PC-9 (cell line): ENCODE measurements at regions not wholly inside any gene's neighbourhood (a gene's known extent, or its start where the extent isn't known, plus 50 kb on each side); places are given as distances from the start of the nearest gene placed in this dataset.

Experiments
- BruUV-seq: library from RNA; stranded (reverse); fragments of 400-500 nt; replicated peaks from 2 replicates; lab custom pipeline; 2021; lab: Mats Ljungman, UMichigan
- CTCF ChIA-PET: fragments of 300-600 bp; sonication (Branson Sonifier 250); formaldehyde crosslinking; loops from one replicate; lab custom pipeline; 2022; ENCODE audit warnings: antibody characterized with exemption; lab: Charles Lee
- POLR2A ChIA-PET: fragments of 300-600 bp; sonication (Branson Sonifier 250); formaldehyde crosslinking; loops from one replicate; lab custom pipeline; 2022; ENCODE audit warnings: antibody characterized with exemption; ENCODE audit not compliant: unreplicated experiment; lab: Charles Lee
- DNase-seq, 2 experiments: peaks; one replicate each; pipeline versions ENCODE4 v3.0.0 to v3.0.0-alpha.2; 2015 to 2022; ENCODE audit warnings: mixed read lengths in 1 of 2
- H2AFZ ChIP-seq: fragments of 200-600 bp; sonication (generic); 2 replicates; pipeline ENCODE4 v1.8.1; 2017; ENCODE audit warnings: antibody characterized with exemption
- H3F3A ChIP-seq: fragments of 200-600 bp; sonication (generic); 2 replicates; pipeline ENCODE4 v1.8.1; 2017; ENCODE audit warnings: antibody characterized with exemption, mild to moderate bottlenecking, low read depth; ENCODE audit not compliant: insufficient read depth
- H3K27ac ChIP-seq: fragments of 200-600 bp; sonication (generic); 2 replicates; pipeline ENCODE4 v1.6.1; 2016; ENCODE audit warnings: mixed run types
- H3K27me3 ChIP-seq: fragments of 200-600 bp; sonication (generic); 2 replicates; pipeline ENCODE4 v1.6.1; 2016; ENCODE audit warnings: low read depth, mixed run types; ENCODE audit not compliant: insufficient read depth
- H3K36me3 ChIP-seq: fragments of 200-600 bp; sonication (generic); 2 replicates; pipeline ENCODE4 v1.6.1; 2016; ENCODE audit warnings: low read depth, mixed run types
- H3K4me1 ChIP-seq: fragments of 200-600 bp; sonication (generic); replicated peaks from 2 replicates; pipeline ENCODE4 v1.6.1; 2016; ENCODE audit warnings: mixed run types; ENCODE audit not compliant: insufficient read depth
- H3K4me2 ChIP-seq: fragments of 200-600 bp; sonication (generic); 2 replicates; pipeline ENCODE4 v1.6.1; 2017; ENCODE audit warnings: mixed run types
- H3K4me3 ChIP-seq: fragments of 200-600 bp; sonication (generic); 2 replicates; pipeline ENCODE4 v1.6.1; 2016; ENCODE audit warnings: mixed run types
- H3K79me2 ChIP-seq: fragments of 200-600 bp; sonication (generic); 2 replicates; pipeline ENCODE4 v1.6.1; 2017; ENCODE audit warnings: low read depth, mixed run types
- H3K9me2 ChIP-seq: fragments of 200-600 bp; sonication (generic); 2 replicates; pipeline ENCODE4 v1.8.1; 2017; ENCODE audit warnings: mild to moderate bottlenecking; ENCODE audit not compliant: insufficient read depth
- H3K9me3 ChIP-seq: fragments of 200-600 bp; sonication (generic); 2 replicates; pipeline ENCODE4 v1.8.1; 2016; ENCODE audit warnings: low read depth; ENCODE audit not compliant: insufficient read depth
- H4K20me1 ChIP-seq: fragments of 200-600 bp; sonication (generic); 2 replicates; pipeline ENCODE4 v1.8.1; 2017; ENCODE audit not compliant: insufficient read depth
- CTCF ChIP-seq: fragments of 200-600 bp; sonication (generic); conservative IDR thresholded peaks from 2 replicates; pipeline ENCODE4 v1.6.1; 2017; ENCODE audit warnings: mixed run types, antibody characterized with exemption, mild to moderate bottlenecking, moderate library complexity
- EZH2 ChIP-seq: fragments of 200-600 bp; sonication (generic); IDR thresholded peaks from 2 replicates; pipeline ENCODE4 v1.8.0; 2017; ENCODE audit warnings: antibody characterized with exemption, low read depth
- intact Hi-C: fragments of 100-400 bp; cut with micrococcal nuclease; formaldehyde crosslinking; loops from one replicate; pipeline ENCODE4 v1.10.0; 2022; ENCODE audit not compliant: unreplicated experiment

- H3K4me1 ChIP-seq, result no peaks in the 10 kb centered on the region
- no peaks in the 10 kb centered on the region for H3K27me3 ChIP-seq
- no peak overlapping the region for H2AFZ ChIP-seq
- H3K4me2 ChIP-seq, result no peak overlapping the region
- ChIA-PET CTCF (no interaction called here), POLR2A (no interaction called here)
- H3K36me3 ChIP-seq, result no peaks in the 10 kb centered on the region
- H3F3A ChIP-seq, result no peaks in the 10 kb centered on the region
- no peaks in the 10 kb centered on the region for H4K20me1 ChIP-seq
- H3K9me3 ChIP-seq, result no peaks in the 10 kb centered on the region
- H3K27ac ChIP-seq, result no peak overlapping the region
- intact Hi-C loops, result no loop called here
- no peak for DNase-seq
- no peaks in the 10 kb centered on the region for H3K79me2 ChIP-seq
- BruUV-seq, result no TSS peak
- no peaks in the 10 kb centered on the region for H3K9me2 ChIP-seq
- no peak overlapping the region for H3K4me3 ChIP-seq
- TF ChIP-seq EZH2 (no peak), CTCF (no peak)
These were observed 379.6 kb downstream of the NUAK1 start for GRCh38 chr12:105759149-105759548.

- Histone ChIP-seq H2AFZ (no peak overlapping the region), H3K9me3 (no peaks in the 10 kb centered on the region), H3K4me3 (no peak overlapping the region), H3K79me2 (no peaks in the 10 kb centered on the region), H3K9me2 (no peaks in the 10 kb centered on the region; the same call in 1 of the 2 replicates), H4K20me1 (no peaks in the 10 kb centered on the region), H3K4me2 (no peak overlapping the region), H3K27ac (no peak overlapping the region), H3F3A (no peaks in the 10 kb centered on the region), H3K36me3 (no peaks in the 10 kb centered on the region), H3K27me3 (no peaks in the 10 kb centered on the region), H3K4me1 (no peaks in the 10 kb centered on the region)
- POLR2A ChIA-PET, result no interaction called here
- intact Hi-C loops, result no loop called here
- CTCF ChIA-PET, result no interaction called here
- DNase-seq, result no peak
- no TSS peak for BruUV-seq
- no peak for TF ChIP-seq CTCF
- TF ChIP-seq EZH2, result no peak
These were observed 377.7 kb downstream of the NUAK1 start for GRCh38 chr12:105761075-105761474.

- no peak overlapping the region for H3K4me2 ChIP-seq
- no peak overlapping the region for H3K27ac ChIP-seq
- ChIA-PET CTCF (no interaction called here), POLR2A (no interaction called here)
- no TSS peak for BruUV-seq
- H3K4me3 ChIP-seq, result no peak overlapping the region
- H3K27me3 ChIP-seq, result no peaks in the 10 kb centered on the region
- no peaks in the 10 kb centered on the region for H3F3A ChIP-seq
- H3K79me2 ChIP-seq, result no peaks in the 10 kb centered on the region
- TF ChIP-seq CTCF (no peak), EZH2 (no peak)
- H3K4me1 ChIP-seq, result no peaks in the 10 kb centered on the region
- no peak for DNase-seq
- H4K20me1 ChIP-seq, result no peaks in the 10 kb centered on the region
- H3K36me3 ChIP-seq, result no peaks in the 10 kb centered on the region
- intact Hi-C loops, result no loop called here
- H2AFZ ChIP-seq, result no peak overlapping the region
- H3K9me2 ChIP-seq, result no peaks in the 10 kb centered on the region; the same call in 1 of the 2 replicates
- H3K9me3 ChIP-seq, result no peaks in the 10 kb centered on the region
These were observed 374.4 kb downstream of the NUAK1 start for GRCh38 chr12:105764216-105764835.
